ENCODE measurements at regions not wholly inside any gene's neighbourhood (a gene's known extent, or its start where the extent isn't known, plus 50 kb on each side); places are given as distances from the start of the nearest gene placed in this dataset.

DNA sequence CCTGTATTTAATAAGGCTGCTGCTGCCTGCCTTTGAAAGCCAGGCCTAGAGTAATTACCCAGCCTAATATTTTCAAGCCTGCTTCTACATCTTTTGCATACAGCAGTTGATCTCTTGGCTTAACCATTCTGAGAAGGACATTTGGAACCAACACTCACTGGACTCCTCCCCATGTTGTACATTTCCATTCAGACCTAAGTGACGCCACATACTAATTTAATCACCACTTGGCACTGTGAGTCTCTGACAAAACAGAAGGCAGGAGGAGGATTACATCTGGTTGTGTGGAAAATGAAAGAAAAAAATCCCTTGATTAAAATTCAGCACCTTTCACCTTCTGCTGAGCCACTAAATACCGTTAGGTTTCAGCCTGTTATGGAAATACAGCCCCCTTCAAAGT, 102.2 kb upstream of the ARRDC4 start:
- DNase-seq (no peak), ATAC-seq (no peak)
- H3K4me1 ChIP-seq, result no peaks in the 10 kb centered on the region
- TF ChIP-seq, protein P1, sequence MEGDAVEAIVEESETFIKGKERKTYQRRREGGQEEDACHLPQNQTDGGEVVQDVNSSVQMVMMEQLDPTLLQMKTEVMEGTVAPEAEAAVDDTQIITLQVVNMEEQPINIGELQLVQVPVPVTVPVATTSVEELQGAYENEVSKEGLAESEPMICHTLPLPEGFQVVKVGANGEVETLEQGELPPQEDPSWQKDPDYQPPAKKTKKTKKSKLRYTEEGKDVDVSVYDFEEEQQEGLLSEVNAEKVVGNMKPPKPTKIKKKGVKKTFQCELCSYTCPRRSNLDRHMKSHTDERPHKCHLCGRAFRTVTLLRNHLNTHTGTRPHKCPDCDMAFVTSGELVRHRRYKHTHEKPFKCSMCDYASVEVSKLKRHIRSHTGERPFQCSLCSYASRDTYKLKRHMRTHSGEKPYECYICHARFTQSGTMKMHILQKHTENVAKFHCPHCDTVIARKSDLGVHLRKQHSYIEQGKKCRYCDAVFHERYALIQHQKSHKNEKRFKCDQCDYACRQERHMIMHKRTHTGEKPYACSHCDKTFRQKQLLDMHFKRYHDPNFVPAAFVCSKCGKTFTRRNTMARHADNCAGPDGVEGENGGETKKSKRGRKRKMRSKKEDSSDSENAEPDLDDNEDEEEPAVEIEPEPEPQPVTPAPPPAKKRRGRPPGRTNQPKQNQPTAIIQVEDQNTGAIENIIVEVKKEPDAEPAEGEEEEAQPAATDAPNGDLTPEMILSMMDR (IDR thresholded peaks at IDR 0.05 in 4 of 5, conservative IDR thresholded peaks at IDR 0.05 in 1 of 5), result no peak
- no peak for TF ChIP-seq POLR2A (IDR thresholded peaks at IDR 0.05)
- no peaks in the 10 kb centered on the region for H3K36me3 ChIP-seq
- H3K9me3 ChIP-seq, result no peaks in the 10 kb centered on the region
- H3K27ac ChIP-seq, result no peak overlapping the region
- H3K27me3 ChIP-seq, result no peaks in the 10 kb centered on the region
- intact Hi-C loops (cut with DNase I; ENCODE audit: low total_unique reads) (no loop called here), in situ Hi-C loops (cut with MboI; ENCODE audit: low sequenced_read_pairs in 4 of 4) (no loop called here)
- H3K4me3 ChIP-seq, result no peak overlapping the region

DNA sequence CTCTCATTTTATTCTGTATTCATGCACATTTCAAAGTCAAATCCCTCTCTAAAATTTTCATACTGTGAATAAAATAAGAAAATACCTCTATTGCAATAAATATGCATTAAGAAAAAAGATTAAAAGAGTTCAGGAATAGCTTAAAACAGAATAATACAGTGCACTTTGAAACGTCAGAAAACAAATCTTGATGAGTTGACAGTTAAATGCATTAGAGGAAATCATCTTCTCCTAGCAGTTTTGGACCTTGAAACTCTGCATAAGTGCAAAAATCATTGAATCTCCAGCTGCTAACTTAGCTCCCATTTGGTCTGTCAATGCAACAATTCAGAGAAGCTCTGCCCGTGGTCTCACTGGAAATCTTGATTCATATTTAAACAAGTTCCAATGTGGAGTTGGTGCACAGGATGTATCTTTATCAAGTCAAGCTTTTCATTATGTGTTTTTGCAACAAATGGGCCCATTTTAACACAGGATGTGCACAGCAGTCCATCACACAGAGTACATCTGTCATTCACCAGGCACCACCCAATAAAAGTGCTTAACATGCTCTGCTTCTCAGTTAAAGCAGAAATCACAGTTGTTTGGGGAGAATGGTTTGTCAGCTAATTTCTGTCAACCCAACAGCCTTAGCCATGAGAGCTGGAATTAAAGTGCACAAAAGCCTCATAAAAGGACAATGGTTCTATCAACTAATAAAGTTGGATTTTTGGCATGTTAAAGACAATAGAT, 98.8 kb upstream of the ARRDC4 start:
- no peak for ATAC-seq
- no peak for DNase-seq
- intact Hi-C loops (cut with DNase I; ENCODE audit: low total_unique reads) (no loop called here), in situ Hi-C loops (cut with MboI; ENCODE audit: low sequenced_read_pairs in 4 of 4) (no loop called here)
- H3K36me3 ChIP-seq, result no peaks in the 10 kb centered on the region
- TF ChIP-seq, protein P1 (IDR thresholded peaks at IDR 0.05 in 4 of 5, conservative IDR thresholded peaks at IDR 0.05 in 1 of 5), result no peak
- TF ChIP-seq POLR2A (IDR thresholded peaks at IDR 0.05), result no peak
- H3K4me1 ChIP-seq, result no peaks in the 10 kb centered on the region
- no peak overlapping the region for H3K27ac ChIP-seq
- H3K9me3 ChIP-seq, result no peaks in the 10 kb centered on the region
- no peak overlapping the region for H3K4me3 ChIP-seq
- no peaks in the 10 kb centered on the region for H3K27me3 ChIP-seq

DNA sequence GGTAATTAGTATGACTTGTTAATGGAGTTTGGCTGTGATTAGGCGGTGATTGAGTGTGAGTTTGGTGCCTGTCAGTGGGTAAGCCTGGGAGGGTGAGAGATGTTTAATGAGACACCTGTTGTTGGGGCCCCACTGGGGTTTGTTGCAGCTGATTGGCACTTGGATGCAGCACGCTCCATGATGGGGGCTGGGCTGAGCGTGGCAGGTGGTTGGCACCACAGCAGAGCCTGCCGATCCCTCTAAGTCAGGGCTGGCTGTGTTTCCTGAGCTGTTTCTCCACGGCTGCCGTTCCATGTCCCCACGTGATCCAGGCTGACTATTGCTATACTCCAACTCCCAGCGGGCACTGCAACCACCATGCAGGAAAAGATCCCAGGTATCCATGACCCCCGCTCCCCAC, 93.5 kb upstream of the ARRDC4 start:
- no peaks in the 10 kb centered on the region for H3K36me3 ChIP-seq
- no peaks in the 10 kb centered on the region for H3K4me1 ChIP-seq
- ATAC-seq, result no peak
- H3K9me3 ChIP-seq, result no peaks in the 10 kb centered on the region
- H3K27me3 ChIP-seq, result no peaks in the 10 kb centered on the region
- no peak for DNase-seq
- TF ChIP-seq, protein P1 (IDR thresholded peaks at IDR 0.05 in 4 of 5, conservative IDR thresholded peaks at IDR 0.05 in 1 of 5), result no peak
- no peak for TF ChIP-seq POLR2A (IDR thresholded peaks at IDR 0.05)
- in situ Hi-C loops (cut with MboI; ENCODE audit: low sequenced_read_pairs in 4 of 4), result no loop called here
- intact Hi-C loops (cut with DNase I; ENCODE audit: low total_unique reads), result no loop called here
- no peak overlapping the region for H3K27ac ChIP-seq
- no peak overlapping the region for H3K4me3 ChIP-seq

DNA sequence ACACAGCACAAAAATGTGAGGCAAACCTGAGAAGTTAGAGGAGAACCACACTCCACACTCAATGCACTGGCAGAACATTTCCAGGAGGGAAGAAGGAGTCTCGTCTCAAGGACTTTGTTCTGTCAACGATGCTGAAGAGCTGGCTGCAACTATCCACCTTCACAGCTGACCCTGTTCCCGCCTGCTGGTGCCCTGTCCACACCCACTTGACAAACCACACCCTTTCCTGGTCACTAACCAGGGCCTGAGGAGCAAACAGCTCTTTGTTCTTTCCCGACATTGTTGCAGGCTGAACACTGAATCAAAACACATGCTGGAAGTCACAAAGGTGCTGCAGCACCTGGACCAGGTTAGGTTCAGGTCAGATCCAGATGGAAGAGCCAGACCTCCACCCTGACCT, 92.6 kb upstream of the ARRDC4 start:
- no peak for DNase-seq
- TF ChIP-seq POLR2A (IDR thresholded peaks at IDR 0.05), result no peak
- TF ChIP-seq, protein P1 (IDR thresholded peaks at IDR 0.05 in 4 of 5, conservative IDR thresholded peaks at IDR 0.05 in 1 of 5), result no peak
- Histone ChIP-seq H3K27ac (no peak overlapping the region), H3K4me3 (no peak overlapping the region), H3K27me3 (no peaks in the 10 kb centered on the region), H3K9me3 (no peaks in the 10 kb centered on the region), H3K4me1 (no peaks in the 10 kb centered on the region), H3K36me3 (no peaks in the 10 kb centered on the region)
- in situ Hi-C loops (cut with MboI; ENCODE audit: low sequenced_read_pairs in 4 of 4) (no loop called here), intact Hi-C loops (cut with DNase I; ENCODE audit: low total_unique reads) (no loop called here)
- no peak for ATAC-seq

DNA sequence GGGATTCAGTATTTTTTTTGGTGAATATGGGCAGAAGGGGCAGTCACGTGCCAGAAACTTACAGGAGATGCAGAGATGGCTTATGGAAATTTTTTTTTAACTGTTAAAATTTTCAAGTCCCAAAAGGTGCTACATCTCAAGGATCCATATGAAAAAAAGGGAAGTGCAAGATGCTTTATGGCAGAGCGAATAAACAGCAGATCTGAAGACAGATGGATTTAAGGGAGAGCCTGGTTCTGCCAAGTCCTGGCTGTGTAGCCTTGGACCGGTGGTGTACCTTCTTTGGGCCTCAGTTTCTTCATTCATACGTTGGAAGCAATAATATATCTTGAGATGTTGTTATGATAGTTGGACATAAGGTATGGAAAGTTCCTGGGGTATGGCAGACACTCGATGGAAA, 91.5 kb upstream of the ARRDC4 start:
- no peaks in the 10 kb centered on the region for H3K9me3 ChIP-seq
- TF ChIP-seq, protein P1 (IDR thresholded peaks at IDR 0.05 in 4 of 5, conservative IDR thresholded peaks at IDR 0.05 in 1 of 5), result no peak
- TF ChIP-seq POLR2A (IDR thresholded peaks at IDR 0.05), result no peak
- no peaks in the 10 kb centered on the region for H3K27me3 ChIP-seq
- no peak overlapping the region for H3K27ac ChIP-seq
- intact Hi-C loops (cut with DNase I; ENCODE audit: low total_unique reads), result no loop called here
- H3K4me1 ChIP-seq, result no peaks in the 10 kb centered on the region
- ATAC-seq (no peak), DNase-seq (no peak)
- H3K4me3 ChIP-seq, result no peak overlapping the region
- H3K36me3 ChIP-seq, result no peaks in the 10 kb centered on the region
- in situ Hi-C loops (cut with MboI; ENCODE audit: low sequenced_read_pairs in 4 of 4), result no loop called here

Data from gastrocnemius medialis (tissue), 4 donors.